SK-N-SH treated with all-trans-retinoic acid at 6 μM for 48 hours (cell line): ENCODE measurements at regions not wholly inside any gene's neighbourhood (a gene's known extent, or its start where the extent isn't known, plus 50 kb on each side); places are given as distances from the start of the nearest gene placed in this dataset.

Source experiments
- ATAC-seq: fragments of 200-7000 bp; cut with Tn5 transposase; 3 replicates; pipeline ENCODE4 v1.9.1; 2020; ENCODE audit warnings: mild to moderate bottlenecking, moderate library complexity
- ARNTL ChIP-seq: fragments of 450-650 bp; formaldehyde crosslinking; IDR thresholded peaks from 2 replicates; pipeline ENCODE4 v1.5.0; 2020; ENCODE audit warnings: low read depth, mild to moderate bottlenecking, moderate library complexity, borderline replicate concordance
- BACH2 ChIP-seq: fragments of 250-450 bp; sonication (Bioruptor Pico); IDR thresholded peaks from 2 replicates; pipeline ENCODE4 v1.9.0; 2021; ENCODE audit warnings: mild to moderate bottlenecking, borderline replicate concordance
- CREB5 ChIP-seq: fragments of 250-450 bp; sonication (Bioruptor Pico); IDR thresholded peaks from 2 replicates; pipeline ENCODE4 v1.5.1; 2020; ENCODE audit warnings: low read depth, mild to moderate bottlenecking, moderate library complexity
- CSDC2 ChIP-seq: fragments of 250-450 bp; sonication (Bioruptor Pico); IDR thresholded peaks from 2 replicates; pipeline ENCODE4 v1.5.0; 2020; ENCODE audit warnings: mild to moderate bottlenecking, moderate library complexity
- ESRRG ChIP-seq: fragments of 250-450 bp; sonication (Bioruptor Pico); IDR thresholded peaks from 2 replicates; pipeline ENCODE4 v1.6.1; 2021; ENCODE audit warnings: mild to moderate bottlenecking
- GLIS3 ChIP-seq: fragments of 250-450 bp; sonication (Bioruptor Pico); IDR thresholded peaks from 2 replicates; pipeline ENCODE4 v1.5.0; 2020; ENCODE audit warnings: mild to moderate bottlenecking, moderate library complexity
- ISL1 ChIP-seq: fragments of 250-450 bp; sonication (Bioruptor Pico); IDR thresholded peaks from 2 replicates; pipeline ENCODE4 v2.1.2; 2022; ENCODE audit warnings: mild to moderate bottlenecking, moderate library complexity
- OSR1 ChIP-seq: fragments of 250-450 bp; sonication (Bioruptor Pico); IDR thresholded peaks from 2 replicates; pipeline ENCODE4 v1.8.0; 2022; ENCODE audit warnings: moderate library complexity, mild to moderate bottlenecking, inconsistent platforms
- PATZ1 ChIP-seq: fragments of 250-450 bp; sonication (Bioruptor Pico); IDR thresholded peaks from 2 replicates; pipeline ENCODE4 v1.8.0; 2020; ENCODE audit warnings: mild to moderate bottlenecking, moderate library complexity, borderline replicate concordance
- POU6F1 ChIP-seq: fragments of 250-450 bp; sonication (Bioruptor Pico); IDR thresholded peaks from 2 replicates; pipeline ENCODE4 v1.8.0; 2021; ENCODE audit warnings: low read depth, mild to moderate bottlenecking, moderate library complexity, borderline replicate concordance
- PPARA ChIP-seq: fragments of 250-450 bp; sonication (Bioruptor Pico); IDR thresholded peaks from 2 replicates; pipeline ENCODE4 v1.5.0; 2020; ENCODE audit warnings: mild to moderate bottlenecking, borderline replicate concordance
- RARB ChIP-seq: fragments of 250-450 bp; sonication (Bioruptor Pico); IDR thresholded peaks from 2 replicates; pipeline ENCODE4 v1.8.0; 2021; ENCODE audit warnings: mild to moderate bottlenecking, moderate library complexity
- SNAI2 ChIP-seq: fragments of 250-450 bp; sonication (Bioruptor Pico); IDR thresholded peaks from 2 replicates; pipeline ENCODE4 v1.5.0; 2020; ENCODE audit warnings: mild to moderate bottlenecking, moderate library complexity
- TOX ChIP-seq: fragments of 250-450 bp; sonication (Bioruptor Pico); IDR thresholded peaks from 2 replicates; pipeline ENCODE4 v1.8.0; 2021; ENCODE audit warnings: mild to moderate bottlenecking, moderate library complexity, borderline replicate concordance
- TSHZ2 ChIP-seq: fragments of 250-450 bp; sonication (Bioruptor Pico); IDR thresholded peaks from 2 replicates; pipeline ENCODE4 v1.5.0; 2020; ENCODE audit warnings: mild to moderate bottlenecking, moderate library complexity
- ZC3H10 ChIP-seq: fragments of 250-450 bp; sonication (Bioruptor Pico); IDR thresholded peaks from 2 replicates; pipeline ENCODE4 v1.5.1; 2021; ENCODE audit warnings: mild to moderate bottlenecking, moderate library complexity
- ZFP3 ChIP-seq: fragments of 250-450 bp; sonication (Bioruptor Pico); IDR thresholded peaks from 2 replicates; pipeline ENCODE4 v1.5.0; 2020; ENCODE audit warnings: mild to moderate bottlenecking, moderate library complexity
- ZFP30 ChIP-seq: fragments of 450-650 bp; formaldehyde crosslinking; IDR thresholded peaks from 2 replicates; pipeline ENCODE4 v1.5.0; 2022; ENCODE audit warnings: mild to moderate bottlenecking, moderate library complexity
- ZNF565 ChIP-seq: fragments of 450-650 bp; formaldehyde crosslinking; conservative IDR thresholded peaks from 2 replicates; pipeline ENCODE4 v1.5.0; 2020; ENCODE audit warnings: low read depth, mild to moderate bottlenecking, moderate library complexity
- ZNF70 ChIP-seq: fragments of 450-650 bp; formaldehyde crosslinking; IDR thresholded peaks from 2 replicates; pipeline ENCODE4 v1.5.0; 2020; ENCODE audit warnings: mild to moderate bottlenecking, moderate library complexity
- ZNF8 ChIP-seq: fragments of 450-650 bp; formaldehyde crosslinking; IDR thresholded peaks from 2 replicates; pipeline ENCODE4 v1.5.0; 2020; ENCODE audit warnings: mild to moderate bottlenecking, moderate library complexity

- TF ChIP-seq PATZ1 (CRISPR knock-in tag) (no peak), ZNF8 (CRISPR knock-in tag) (no peak), CSDC2 (no peak)
- TF ChIP-seq, all 23 proteins: peak for 0
Measured at GRCh38 chr11:98659431-98659830, 361.3 kb upstream of the CNTN5 start (continued).

- no peak for ATAC-seq
- TF ChIP-seq BACH2 (CRISPR knock-in tag) = no peak
- TF ChIP-seq SNAI2 = no peak
- no peak for TF ChIP-seq CSDC2
- TF ChIP-seq RARB = no peak
- TF ChIP-seq ZFP3 (CRISPR knock-in tag) = no peak
- TF ChIP-seq OSR1 (CRISPR knock-in tag) = no peak
- TF ChIP-seq ESRRG = no peak
- TF ChIP-seq ZC3H10 (CRISPR knock-in tag) = no peak
- TF ChIP-seq ZNF70 (CRISPR knock-in tag) = no peak
- TF ChIP-seq CREB5 (CRISPR knock-in tag) = no peak
- no peak for TF ChIP-seq TSHZ2 (CRISPR knock-in tag)
- no peak for TF ChIP-seq TOX
- TF ChIP-seq GLIS3 = no peak
- TF ChIP-seq ZNF8 (CRISPR knock-in tag) = no peak
- TF ChIP-seq POU6F1 (CRISPR knock-in tag) = no peak
- no peak for TF ChIP-seq ARNTL
Measured at GRCh38 chr11:98674390-98674789, 346.4 kb upstream of the CNTN5 start.

GRCh38 chr11:98679673-98680072, 341.1 kb upstream of the CNTN5 start:
- ATAC-seq = no peak

More at GRCh38 chr11:98679673-98680072, 341.1 kb upstream of the CNTN5 start:
- TF ChIP-seq PPARA (CRISPR knock-in tag) (no peak), SNAI2 (no peak), OSR1 (CRISPR knock-in tag) (no peak), TOX (no peak), ESRRG (no peak), TSHZ2 (CRISPR knock-in tag) (no peak), ISL1 (CRISPR knock-in tag) (no peak), ZFP30 (CRISPR knock-in tag) (no peak), ZFP3 (CRISPR knock-in tag) (no peak), PATZ1 (CRISPR knock-in tag) (no peak), BACH2 (CRISPR knock-in tag) (no peak), ZNF565 (no peak), ZNF8 (CRISPR knock-in tag) (no peak), RARB (no peak), ZC3H10 (CRISPR knock-in tag) (no peak)
